ENCODE measurements at regions not wholly inside any gene's neighbourhood (a gene's known extent, or its start where the extent isn't known, plus 50 kb on each side); places are given as distances from the start of the nearest gene placed in this dataset.
"Not testable (repeated sequence)": the region's sequence is repeated elsewhere in the genome, so short reads cannot be mapped to it uniquely, and the experiment has no call there.

- ATAC-seq; intact Hi-C loops (cut with DNase I); DNase-seq: not testable (repeated sequence)
Observed at GRCh38 chr4:73671348-73671747, 51.1 kb upstream of the RASSF6 start.

- intact Hi-C loops (cut with DNase I), result no loop called here
- peak; percentile 58 to 72 for ATAC-seq
- peak; percentile 33 for DNase-seq
Observed at GRCh38 chr4:73673286-73673685, 53.0 kb upstream of the RASSF6 start.

GRCh38 chr4:73674451-73674919, 54.2 kb upstream of the RASSF6 start:
- ATAC-seq (peak; percentile 60 to 74), DNase-seq (peak; percentile 58)
- intact Hi-C loops (cut with DNase I), result no loop called here

GRCh38 chr4:73675623-73676022, 55.4 kb upstream of the RASSF6 start:
- no peak for DNase-seq
- intact Hi-C loops (cut with DNase I), result no loop called here
- ATAC-seq, result no peak

- DNase-seq (no peak), ATAC-seq (no peak)
- intact Hi-C loops (cut with DNase I), result no loop called here
Observed at GRCh38 chr4:73676136-73676535, 55.9 kb upstream of the RASSF6 start.

- ATAC-seq, result peak in 1 of 2 donors; percentile 57
Observed at GRCh38 chr4:73676861-73677323, 56.7 kb upstream of the RASSF6 start.

GRCh38 chr4:73679836-73680235, 59.6 kb upstream of the RASSF6 start:
- DNase-seq, result no peak
- ATAC-seq, result no peak
- intact Hi-C loops (cut with DNase I), result no loop called here

More at GRCh38 chr4:73676861-73677323, 56.7 kb upstream of the RASSF6 start:
- intact Hi-C loops (cut with DNase I), result no loop called here
- no peak for DNase-seq

- intact Hi-C loops (cut with DNase I), result no loop called here
- DNase-seq (no peak), ATAC-seq (no peak)
Observed at GRCh38 chr4:73681776-73682175, 58.6 kb upstream of the CXCL8 start.

- intact Hi-C loops (cut with DNase I), result no loop called here
- DNase-seq (no peak), ATAC-seq (no peak)
Observed at GRCh38 chr4:73682508-73682907, 57.9 kb upstream of the CXCL8 start.

- intact Hi-C loops (cut with DNase I), result no loop called here
- ATAC-seq (no peak), DNase-seq (no peak)
Observed at GRCh38 chr4:73683033-73683432, 57.3 kb upstream of the CXCL8 start.

- intact Hi-C loops (cut with DNase I), result no loop called here
- ATAC-seq, result no peak
- no peak for DNase-seq
Observed at GRCh38 chr4:73683456-73683855, 56.9 kb upstream of the CXCL8 start.

- intact Hi-C loops (cut with DNase I), result no loop called here
- DNase-seq (no peak), ATAC-seq (no peak)
Observed at GRCh38 chr4:73684097-73684496, 56.3 kb upstream of the CXCL8 start.

- intact Hi-C loops (cut with DNase I), result no loop called here
- ATAC-seq, result no peak
- DNase-seq, result no peak
Observed at GRCh38 chr4:73685052-73685451, 55.3 kb upstream of the CXCL8 start.

GRCh38 chr4:73687421-73687820, 52.9 kb upstream of the CXCL8 start:
- intact Hi-C loops (cut with DNase I), result no loop called here

GRCh38 chr4:73690051-73690738, 50.2 kb upstream of the CXCL8 start:
- DNase-seq (no peak), ATAC-seq (no peak)
- intact Hi-C loops (cut with DNase I), result no loop called here

More at GRCh38 chr4:73687421-73687820, 52.9 kb upstream of the CXCL8 start:
- DNase-seq (no peak), ATAC-seq (no peak)

Data from left cardiac atrium (tissue), 4 donors.